ENCODE measurements at regions not wholly inside any gene's neighbourhood (a gene's known extent, or its start where the extent isn't known, plus 50 kb on each side); places are given as distances from the start of the nearest gene placed in this dataset.

GRCh38 chr4:33996075-33996718, 2248.1 kb downstream of the ARAP2 start:
- no peak for TF ChIP-seq EZH2phosphoT487 (IDR thresholded peaks at IDR 0.05; ENCODE audit: borderline replicate concordance)
- TF ChIP-seq, protein P1, sequence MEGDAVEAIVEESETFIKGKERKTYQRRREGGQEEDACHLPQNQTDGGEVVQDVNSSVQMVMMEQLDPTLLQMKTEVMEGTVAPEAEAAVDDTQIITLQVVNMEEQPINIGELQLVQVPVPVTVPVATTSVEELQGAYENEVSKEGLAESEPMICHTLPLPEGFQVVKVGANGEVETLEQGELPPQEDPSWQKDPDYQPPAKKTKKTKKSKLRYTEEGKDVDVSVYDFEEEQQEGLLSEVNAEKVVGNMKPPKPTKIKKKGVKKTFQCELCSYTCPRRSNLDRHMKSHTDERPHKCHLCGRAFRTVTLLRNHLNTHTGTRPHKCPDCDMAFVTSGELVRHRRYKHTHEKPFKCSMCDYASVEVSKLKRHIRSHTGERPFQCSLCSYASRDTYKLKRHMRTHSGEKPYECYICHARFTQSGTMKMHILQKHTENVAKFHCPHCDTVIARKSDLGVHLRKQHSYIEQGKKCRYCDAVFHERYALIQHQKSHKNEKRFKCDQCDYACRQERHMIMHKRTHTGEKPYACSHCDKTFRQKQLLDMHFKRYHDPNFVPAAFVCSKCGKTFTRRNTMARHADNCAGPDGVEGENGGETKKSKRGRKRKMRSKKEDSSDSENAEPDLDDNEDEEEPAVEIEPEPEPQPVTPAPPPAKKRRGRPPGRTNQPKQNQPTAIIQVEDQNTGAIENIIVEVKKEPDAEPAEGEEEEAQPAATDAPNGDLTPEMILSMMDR (conservative IDR thresholded peaks at IDR 0.05; ENCODE audit: low read length): no peak

Measured in Loucy (cell line).